ENCODE measurements at regions not wholly inside any gene's neighbourhood (a gene's known extent, or its start where the extent isn't known, plus 50 kb on each side); places are given as distances from the start of the nearest gene placed in this dataset.
A peak's percentile ranks its signal among the peaks of the same experiment; 100 is the strongest.
"Not testable (repeated sequence)": the region's sequence is repeated elsewhere in the genome, so short reads cannot be mapped to it uniquely, and the experiment has no call there.

DNA sequence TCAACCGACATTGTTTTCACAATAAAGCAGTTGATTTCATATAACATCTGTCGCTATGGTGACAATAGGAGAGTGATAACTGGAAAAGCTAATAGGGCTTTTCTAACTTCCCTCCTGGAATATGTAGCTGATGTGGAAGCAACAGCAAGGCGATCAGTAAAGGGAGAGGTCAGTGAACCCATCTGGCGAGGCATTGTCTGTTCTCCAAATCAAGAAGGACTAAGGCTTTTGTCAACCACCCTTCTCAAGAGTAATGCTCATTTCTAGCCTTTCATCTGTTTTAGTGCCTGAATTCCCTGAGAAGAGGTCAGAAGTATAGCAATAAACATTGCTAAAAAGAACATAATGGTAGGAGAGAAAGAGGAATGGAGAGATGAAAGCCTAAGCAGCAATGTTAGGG is 201.3 kb downstream of the AKAP7 start:
- no peak for DNase-seq

- not testable (repeated sequence) for DNase-seq
Measured at GRCh38 chr6:131346896-131347295, 211.6 kb downstream of the AKAP7 start.

DNA sequence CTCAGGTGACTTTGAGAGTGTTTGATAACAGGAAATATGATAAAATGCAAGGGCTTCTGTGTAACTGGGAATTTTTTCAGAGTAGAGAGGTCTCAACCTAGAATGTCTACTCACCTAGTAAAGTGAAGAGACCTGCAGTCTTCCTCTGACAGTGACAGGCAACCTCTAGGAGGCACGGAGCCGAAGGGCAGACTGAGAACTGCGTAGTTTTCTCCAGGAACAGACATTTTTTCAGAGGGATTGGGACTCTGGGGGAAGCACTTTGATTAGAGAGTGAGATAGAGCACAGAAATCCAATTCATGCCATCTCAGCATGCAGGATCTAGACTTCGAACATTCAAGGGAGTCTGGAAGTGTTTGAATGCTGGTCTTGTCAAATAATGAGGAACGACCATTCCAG is 213.3 kb downstream of the AKAP7 start:
- no peak for DNase-seq

DNA sequence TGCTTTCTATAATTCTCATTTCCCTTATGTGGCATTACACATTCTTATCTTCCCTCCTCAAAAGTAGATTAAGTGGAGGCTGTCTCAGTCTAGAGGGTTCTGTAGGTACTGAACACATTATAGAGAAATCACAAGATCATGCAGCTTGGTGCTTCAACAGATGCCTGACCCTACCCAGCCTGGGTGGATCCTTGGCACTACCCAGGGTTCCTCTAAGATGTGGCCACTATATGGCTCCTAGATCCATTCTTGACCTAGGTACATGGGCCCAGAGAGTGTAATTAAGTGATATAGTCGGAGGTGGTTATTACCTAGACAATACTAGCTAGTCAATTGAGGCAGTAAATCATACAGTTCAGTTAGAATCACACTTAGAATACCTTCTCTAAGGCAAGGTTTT is 213.9 kb downstream of the AKAP7 start:
- no peak for DNase-seq

DNA sequence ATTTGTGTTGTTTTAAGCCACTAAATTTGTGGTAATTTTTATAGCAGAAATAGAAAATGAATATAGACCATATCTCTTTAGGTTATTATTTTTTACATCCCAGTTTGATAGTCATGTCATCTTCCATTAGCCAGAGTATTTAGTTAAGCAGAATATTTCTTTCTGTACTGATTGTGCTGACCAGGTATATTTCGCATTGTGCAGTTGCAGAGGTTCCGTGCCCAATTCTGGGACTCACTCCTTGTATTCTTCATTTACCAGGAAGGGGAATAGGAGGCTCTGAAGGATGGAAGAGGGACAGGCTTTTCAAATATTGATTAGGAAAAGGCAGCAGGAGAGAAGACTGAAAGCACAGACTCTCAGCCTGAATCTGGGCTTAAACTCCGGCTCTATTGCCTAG is 217.8 kb downstream of the AKAP7 start:
- no peak for DNase-seq

- no peak for DNase-seq
Measured at GRCh38 chr6:131353876-131354275, 218.6 kb downstream of the AKAP7 start.

GRCh38 chr6:131354356-131354755 is 218.7 kb upstream of the ARG1 start:
- DNase-seq: no peak

- DNase-seq: no peak
Measured at GRCh38 chr6:131356161-131356560, 216.9 kb upstream of the ARG1 start.

- no peak for DNase-seq
Measured at GRCh38 chr6:131357501-131357900, 215.5 kb upstream of the ARG1 start.

DNA sequence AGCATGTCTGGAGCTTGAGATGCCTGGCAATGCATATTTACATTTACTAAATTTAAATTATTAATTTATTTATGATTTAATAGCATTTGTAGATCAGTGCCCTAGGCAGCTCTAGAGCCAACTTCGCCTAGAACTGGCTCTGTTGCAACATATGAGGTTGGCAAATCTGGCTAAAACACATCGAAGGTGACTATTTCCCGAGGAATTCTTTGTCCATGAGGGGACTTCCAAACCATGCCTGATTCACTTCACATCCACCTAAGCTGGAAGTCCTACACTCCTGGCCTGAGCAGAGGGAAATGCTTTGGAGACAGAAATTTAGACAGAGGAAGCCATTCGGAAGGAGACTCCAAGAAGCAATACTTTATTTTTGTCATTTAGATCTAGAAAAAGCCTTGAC is 211.0 kb upstream of the ARG1 start:
- no peak for DNase-seq

DNA sequence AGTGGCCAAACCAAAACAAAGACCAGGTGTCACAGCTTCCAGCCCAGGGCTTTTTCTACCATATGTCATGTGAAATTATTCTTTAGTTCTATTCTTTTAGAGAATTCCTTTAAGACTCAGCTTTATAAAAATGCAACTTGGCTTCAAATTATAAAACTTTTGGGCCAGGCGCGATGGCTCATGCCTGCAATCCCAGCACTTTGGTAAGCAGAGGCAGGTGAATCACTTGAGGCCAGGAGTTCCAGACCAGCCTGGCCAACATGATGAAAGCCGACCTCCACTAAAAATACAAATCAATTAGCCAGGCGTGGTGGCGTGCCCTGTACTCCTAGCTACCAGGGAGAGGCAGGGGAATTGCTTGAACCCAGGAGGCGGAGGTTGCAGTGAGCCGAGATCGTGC is 210.3 kb upstream of the ARG1 start:
- DNase-seq: no peak

- no peak for DNase-seq
Measured at GRCh38 chr6:131363947-131364834, 208.8 kb upstream of the ARG1 start.

DNA sequence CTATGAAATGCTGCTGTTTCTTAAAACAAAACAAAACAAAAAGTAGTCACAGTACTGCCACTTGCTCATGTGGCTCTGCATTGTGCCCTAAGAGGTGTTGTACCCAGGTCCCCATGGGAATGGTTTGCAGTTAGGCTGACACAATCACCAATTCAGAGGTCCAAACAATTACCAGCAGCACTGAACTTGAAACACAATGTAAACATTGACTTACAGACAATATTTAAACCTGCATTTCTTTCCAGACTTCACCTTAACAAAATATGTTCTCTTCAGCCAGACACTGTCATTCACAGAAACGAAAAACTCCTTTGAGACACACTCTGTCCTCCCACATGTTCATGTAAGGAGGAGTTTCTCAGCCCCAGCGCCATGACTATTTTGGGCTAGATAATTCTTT is 206.8 kb upstream of the ARG1 start:
- no peak for DNase-seq

DNA sequence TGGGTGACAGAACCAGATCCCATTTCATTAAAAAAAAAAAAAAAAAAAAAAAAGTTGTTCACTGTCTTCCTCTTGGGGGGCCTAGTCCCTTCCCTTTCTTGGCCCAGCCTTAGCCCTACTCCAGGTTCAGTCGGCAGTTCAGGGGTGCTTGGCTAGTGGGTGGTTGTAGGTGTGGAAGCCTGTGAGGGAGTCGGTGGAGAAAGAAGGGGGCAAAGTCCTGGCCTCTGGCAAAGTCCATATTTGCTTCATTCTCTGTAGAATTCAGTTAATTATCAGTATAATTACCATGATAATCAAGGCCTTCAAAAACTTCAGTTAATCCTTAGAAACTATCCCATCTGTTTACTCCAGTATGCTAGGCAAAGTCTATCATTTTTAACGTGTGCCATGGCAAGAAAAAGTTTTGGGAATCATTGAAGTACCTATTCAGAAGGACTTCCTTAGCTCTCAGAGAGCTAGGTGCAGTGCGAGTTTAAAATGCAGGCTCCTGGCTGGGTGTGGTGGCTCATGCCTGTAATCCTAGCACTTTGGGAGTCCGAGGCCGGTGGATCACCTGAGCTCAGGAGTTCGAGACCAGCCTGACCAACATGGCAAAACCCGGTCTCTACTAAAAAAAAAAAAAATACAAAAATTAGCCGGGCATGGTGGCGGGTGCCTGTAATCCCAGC is 205.7 kb upstream of the ARG1 start:
- no peak for DNase-seq

DNA sequence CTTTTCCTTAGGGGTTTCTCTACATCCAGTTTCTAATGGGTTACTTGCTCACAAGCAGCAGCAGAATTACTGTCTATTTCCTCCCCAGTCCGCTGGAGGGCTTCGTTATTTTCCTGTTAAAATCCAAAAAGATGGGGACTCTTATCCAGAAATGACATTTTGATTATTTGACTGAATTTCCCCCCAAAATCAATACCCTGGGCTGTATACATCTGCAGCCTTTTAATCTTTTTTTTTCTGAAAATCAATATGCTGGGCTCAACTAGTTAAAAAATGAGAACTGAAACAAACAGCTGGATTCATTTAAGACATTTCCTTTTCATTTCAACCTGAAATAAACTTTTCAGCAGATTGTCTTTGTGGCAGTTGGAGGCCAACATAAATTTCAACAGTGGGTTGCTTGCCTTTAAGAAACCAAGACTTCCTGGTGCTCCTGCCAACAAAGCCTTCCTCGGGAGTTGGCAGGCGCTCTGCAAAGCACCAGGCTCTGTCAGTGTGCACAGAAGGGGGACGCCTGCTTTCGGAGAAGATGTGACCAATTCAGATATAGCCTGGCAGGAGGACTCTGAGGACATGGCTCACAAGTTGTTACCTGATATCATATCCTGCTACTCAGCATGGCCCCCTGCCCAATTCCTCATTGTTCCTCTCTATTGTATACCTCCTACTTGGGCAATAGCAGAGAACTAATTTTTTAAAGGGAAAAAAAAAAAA is 204.7 kb upstream of the ARG1 start:
- no peak for DNase-seq

DNA sequence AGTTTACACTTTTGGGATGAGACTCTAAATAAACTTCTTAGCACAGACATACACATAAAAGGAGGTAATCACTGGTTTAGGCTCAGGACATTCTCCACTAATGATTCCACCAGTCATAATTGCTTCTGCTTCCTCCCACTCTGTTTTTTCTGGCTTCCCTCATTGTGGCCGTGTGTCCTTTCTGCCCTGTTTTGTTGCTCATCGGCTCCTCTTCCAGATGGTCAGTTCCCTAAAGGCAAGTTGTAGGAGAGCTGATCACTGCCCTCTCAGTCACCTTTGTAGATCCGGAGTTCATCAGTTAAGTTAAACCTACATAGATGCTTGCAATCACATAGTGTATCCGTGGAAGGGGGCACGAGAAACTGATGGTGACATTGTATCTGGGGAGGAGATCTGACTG is 200.5 kb upstream of the ARG1 start:
- DNase-seq: no peak

- no peak for DNase-seq
Measured at GRCh38 chr6:131377112-131377705, 195.8 kb upstream of the ARG1 start.

- no peak for DNase-seq
Measured at GRCh38 chr6:131378874-131379273, 194.2 kb upstream of the ARG1 start.

GRCh38 chr6:131379948-131380347 is 193.1 kb upstream of the ARG1 start:
- DNase-seq: no peak

DNA sequence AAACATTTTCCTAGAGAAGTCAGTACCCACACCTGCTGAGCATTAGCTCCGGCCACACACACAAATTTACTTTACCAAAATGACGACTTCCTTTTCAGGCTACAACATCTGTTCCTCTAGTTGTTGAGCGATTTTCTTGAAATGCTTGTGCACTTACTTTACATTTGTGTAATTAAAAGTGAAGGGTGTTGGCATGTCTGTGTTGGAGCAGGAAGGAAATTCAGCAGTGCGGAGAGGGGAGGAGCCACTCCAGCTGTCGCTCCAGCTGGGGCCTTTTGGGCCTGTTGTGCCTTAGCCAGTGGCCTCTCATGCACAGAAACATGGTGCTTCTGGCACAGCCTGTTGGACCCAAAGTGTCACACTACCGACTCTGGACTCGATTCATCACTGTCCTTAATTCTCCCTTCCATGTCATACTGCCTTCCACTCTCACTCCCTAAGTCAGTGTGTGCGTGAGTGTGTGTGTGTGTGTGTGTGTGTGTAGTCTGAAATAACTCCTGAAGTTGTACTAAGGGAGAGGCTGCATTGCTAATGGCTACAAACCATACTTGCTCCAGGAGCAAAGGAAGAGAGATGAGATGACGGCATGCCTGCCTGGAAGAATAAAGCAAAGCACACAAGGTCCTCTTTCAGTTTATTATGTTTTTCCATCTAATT is 191.8 kb upstream of the ARG1 start:
- DNase-seq: no peak

GRCh38 chr6:131381709-131382093 is 191.3 kb upstream of the ARG1 start:
- DNase-seq: no peak

DNA sequence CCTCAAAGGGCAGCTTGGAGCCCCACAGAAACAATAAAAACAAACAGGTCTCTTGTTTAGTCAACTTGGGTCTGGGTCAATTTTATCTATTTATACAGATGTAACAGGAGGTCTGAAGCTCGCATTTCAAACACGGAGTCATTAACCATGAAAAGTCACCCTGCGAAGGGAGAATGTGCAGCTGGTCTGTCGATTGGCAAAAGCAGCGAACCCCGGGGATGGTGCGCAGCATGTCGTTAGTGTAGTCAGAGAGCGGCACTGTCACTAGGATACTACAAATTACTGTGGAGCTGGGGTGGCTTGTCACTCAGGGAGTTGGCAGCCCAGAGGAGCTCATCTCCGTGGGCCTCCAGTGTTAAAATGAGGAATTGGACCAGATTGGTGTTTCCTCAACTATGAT is 190.4 kb upstream of the ARG1 start:
- DNase-seq: peak; percentile 16

Data from SHP77 (cell line).